Right lobe of liver (tissue), 4 donors: ENCODE measurements at regions not wholly inside any gene's neighbourhood (a gene's known extent, or its start where the extent isn't known, plus 50 kb on each side); places are given as distances from the start of the nearest gene placed in this dataset.

Experiments used
- POLR2A ChIP-seq: fragments of 450-650 bp; IDR thresholded peaks from one replicate; pipeline ENCODE4 v1.6.1; 2017; ENCODE audit warnings: antibody characterized with exemption, mild to moderate bottlenecking
- TF ChIP-seq, protein P1 (sequence below), 4 donors: fragments of 200-600 bp in 3 of 4; fragments of 450-650 bp in 1 of 4; IDR thresholded peaks; one replicate each; pipeline versions ENCODE4 v1.5.1 to v1.8.0; 2016 to 2022; ENCODE audit warnings: antibody characterized with exemption in 4 of 4, mild to moderate bottlenecking in 2 of 4
- donor health status: DM: no; HTN: no; CAD: no.
- donor health status: DM: no; HTN: no; CAD: no.
- donor health status: DM: no; HTN: yes; CAD: no.

GRCh38 chr6:118370722-118371121 is 177.4 kb upstream of the PLN start:
- TF ChIP-seq, protein P1, sequence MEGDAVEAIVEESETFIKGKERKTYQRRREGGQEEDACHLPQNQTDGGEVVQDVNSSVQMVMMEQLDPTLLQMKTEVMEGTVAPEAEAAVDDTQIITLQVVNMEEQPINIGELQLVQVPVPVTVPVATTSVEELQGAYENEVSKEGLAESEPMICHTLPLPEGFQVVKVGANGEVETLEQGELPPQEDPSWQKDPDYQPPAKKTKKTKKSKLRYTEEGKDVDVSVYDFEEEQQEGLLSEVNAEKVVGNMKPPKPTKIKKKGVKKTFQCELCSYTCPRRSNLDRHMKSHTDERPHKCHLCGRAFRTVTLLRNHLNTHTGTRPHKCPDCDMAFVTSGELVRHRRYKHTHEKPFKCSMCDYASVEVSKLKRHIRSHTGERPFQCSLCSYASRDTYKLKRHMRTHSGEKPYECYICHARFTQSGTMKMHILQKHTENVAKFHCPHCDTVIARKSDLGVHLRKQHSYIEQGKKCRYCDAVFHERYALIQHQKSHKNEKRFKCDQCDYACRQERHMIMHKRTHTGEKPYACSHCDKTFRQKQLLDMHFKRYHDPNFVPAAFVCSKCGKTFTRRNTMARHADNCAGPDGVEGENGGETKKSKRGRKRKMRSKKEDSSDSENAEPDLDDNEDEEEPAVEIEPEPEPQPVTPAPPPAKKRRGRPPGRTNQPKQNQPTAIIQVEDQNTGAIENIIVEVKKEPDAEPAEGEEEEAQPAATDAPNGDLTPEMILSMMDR (IDR thresholded peaks at IDR 0.05): no peak
- no peak for TF ChIP-seq POLR2A
